ENCODE measurements at regions not wholly inside any gene's neighbourhood (a gene's known extent, or its start where the extent isn't known, plus 50 kb on each side); places are given as distances from the start of the nearest gene placed in this dataset.

DNA sequence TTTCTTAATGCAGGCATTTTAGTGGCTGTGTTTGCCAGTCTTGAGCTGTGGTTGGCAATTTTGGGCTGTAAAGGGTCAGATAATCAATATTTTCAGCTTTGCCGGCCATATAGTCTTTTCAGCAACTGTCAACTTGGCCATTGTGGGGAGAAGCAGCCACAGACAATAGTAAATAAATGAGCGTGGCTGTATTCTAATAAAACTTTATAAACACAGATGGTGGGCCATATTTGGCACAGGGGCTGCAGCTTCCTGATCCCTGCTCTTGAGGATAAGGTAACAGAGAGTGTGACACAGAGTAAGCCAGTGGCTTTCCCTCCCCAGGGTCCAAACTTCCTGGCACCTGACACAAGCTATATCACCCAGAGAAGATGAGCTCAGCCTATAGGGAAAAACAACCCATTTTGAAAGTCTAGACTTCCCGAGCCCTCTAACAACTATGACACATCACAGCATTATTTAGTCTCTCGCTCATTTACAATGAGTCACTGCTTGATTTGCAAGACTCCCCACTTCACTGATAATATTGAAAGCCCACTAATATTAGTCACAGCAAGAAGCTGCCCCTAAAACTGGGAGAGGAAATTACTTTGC is 163.1 kb upstream of the TMPO start:
- DNase-seq (ENCODE audit: low read depth): no peak

DNA sequence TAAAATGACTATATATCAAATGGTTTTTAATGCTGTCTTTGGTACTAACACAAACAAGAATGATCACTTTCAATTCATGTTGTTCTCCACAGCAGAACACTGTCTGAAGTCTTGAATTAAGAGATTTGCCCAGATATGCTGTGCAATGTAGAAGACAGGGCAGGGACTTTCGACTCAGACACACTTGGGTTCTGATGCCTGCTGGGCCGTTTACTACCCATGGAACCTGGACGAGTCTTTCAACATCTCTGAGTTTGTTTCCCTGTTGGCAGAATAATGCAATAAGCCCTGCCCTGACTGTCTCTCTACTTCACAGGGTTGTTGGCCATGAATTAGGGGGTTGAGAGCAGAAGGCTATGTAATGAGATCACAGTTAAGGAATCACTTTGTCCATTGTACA is 162.6 kb upstream of the TMPO start:
- DNase-seq (ENCODE audit: low read depth): no peak

DNA sequence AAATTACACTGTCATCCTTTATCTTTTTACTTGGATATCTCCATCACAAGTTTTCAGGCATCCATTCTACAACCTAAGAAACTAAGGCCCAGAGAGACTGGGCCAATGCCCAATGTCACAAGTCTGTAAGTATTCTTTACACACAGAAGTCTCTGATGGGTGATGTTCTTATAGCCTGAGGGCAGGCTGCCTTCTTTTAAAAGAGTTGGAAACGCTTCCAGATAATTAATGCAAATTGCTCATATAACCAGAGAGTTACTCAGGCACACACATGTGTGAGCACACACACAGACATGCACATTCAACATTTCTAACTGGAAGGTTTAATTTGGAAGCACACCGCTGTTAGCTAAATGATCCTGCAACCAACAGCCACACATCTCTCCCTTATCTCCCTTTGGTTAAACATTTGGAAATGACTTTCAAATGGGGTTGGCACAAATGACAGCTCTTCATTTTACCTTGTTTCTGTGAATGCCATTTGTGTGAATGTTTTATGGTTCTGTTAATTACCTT is 160.8 kb upstream of the TMPO start:
- no peak for DNase-seq (ENCODE audit: low read depth)

DNA sequence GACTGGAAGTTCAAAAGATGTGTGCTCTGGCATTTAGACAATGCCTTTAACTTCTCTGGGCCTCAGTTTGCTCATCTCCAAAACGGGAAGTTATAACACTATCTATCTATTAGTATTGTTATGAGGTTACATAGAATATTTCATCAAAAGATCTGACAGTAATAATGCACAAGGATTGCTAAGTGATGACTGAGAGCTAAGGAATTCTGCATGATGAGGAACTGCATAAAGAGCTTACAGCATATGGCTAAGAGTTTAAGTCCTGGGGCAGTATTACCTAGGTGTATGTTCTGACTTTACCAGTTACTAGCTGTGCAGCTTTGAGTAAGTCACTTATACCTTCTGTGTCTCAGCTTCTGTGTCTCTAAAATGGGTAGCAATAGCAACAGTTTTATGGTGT is 160.1 kb upstream of the TMPO start:
- DNase-seq (ENCODE audit: low read depth): no peak

DNA sequence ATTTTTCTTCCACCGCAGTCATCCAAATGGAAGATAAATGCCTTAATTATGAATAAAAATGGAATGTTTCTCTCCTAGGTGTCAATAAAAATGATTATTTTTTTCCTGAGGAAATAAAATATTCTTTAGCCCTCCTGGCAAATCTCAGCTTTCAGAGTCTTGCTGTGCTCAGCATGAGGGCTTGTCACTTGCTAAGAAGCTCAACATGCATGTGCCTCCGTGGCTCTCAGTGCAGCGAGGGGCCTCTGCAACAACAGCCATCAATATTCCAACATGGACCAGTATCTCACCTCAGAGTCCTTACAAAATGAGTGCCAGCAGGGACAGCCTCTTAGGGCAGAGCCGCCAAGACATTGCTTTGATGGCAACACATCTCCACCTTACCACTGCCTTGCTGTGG is 159.5 kb upstream of the TMPO start:
- no peak for DNase-seq (ENCODE audit: low read depth)

DNA sequence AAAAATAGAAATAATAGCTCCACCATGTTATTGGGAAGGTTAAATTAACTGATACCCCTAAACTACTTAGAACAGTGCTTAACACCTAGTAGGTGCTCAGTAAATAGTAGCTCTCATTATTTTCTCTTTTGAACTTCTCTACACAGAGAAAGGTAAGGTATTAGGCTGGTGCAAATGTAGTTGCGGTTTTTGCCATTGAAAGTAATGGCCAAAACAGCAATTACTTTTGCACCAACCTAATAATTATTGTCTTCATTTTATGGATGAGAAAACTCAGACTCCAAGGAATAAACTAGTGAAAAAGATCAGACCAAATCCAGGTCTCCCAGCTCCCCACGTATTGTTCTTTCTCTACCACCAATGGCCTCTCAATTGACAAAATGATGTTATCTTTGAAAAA is 157.2 kb upstream of the TMPO start:
- no peak for DNase-seq (ENCODE audit: low read depth)

DNA sequence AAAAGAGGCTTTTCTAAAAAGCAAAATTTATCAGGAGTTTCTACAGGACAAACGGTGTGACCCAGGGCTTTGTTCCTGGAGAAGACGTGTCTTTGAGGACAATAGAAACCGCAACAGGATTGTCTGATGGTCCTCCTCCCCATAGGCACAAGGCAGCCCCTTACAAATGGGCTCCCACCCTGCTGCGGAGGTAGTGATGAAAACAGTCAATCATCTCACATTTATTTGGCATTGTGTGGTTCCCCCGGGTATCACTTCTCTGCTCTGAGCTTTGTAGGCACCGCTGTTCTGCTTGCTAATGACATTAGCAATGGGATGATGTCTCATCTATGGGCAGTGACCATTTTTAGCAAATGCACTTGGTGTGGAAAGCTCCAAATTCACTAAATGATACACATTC is 155.5 kb upstream of the TMPO start:
- DNase-seq (ENCODE audit: low read depth): no peak

DNA sequence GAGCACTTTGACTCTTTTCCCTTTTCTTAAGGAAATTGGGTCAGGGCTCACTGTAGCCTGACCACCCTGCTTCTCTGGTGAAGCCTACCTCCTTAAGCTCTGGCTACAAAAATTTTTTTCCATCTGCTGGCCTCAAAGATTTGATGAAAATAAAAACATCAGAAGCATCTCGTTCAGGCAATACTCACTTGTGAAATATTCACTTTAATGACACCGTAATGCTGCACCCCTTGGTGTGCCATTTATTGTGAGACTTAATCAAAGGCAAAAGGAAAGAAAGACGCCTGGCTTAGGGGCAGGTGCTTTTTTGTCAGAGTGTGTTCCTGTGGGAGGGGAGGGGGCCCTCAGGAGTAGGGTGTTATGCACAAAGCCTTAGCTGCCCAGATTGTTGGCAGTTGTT is 155.0 kb upstream of the TMPO start:
- no peak for DNase-seq (ENCODE audit: low read depth)

DNA sequence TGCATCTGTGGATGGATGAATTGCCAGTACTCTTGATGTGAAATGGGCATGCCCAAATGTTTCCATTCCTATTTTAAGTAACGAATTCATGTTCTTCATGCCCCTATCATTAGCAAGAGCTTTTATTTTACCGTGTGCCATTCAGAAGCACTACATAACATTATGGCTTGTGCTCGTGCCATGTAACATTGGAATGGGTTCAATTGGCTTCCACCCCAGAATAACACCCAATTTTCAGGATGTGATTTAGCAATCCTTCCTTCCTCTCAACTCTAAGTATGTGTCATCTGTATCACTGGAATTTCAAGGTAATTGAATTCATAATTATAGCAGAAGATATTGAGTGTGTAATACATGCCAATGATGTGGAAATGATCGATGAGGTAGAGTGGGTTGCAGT is 145.8 kb upstream of the TMPO start:
- DNase-seq (ENCODE audit: low read depth): no peak

DNA sequence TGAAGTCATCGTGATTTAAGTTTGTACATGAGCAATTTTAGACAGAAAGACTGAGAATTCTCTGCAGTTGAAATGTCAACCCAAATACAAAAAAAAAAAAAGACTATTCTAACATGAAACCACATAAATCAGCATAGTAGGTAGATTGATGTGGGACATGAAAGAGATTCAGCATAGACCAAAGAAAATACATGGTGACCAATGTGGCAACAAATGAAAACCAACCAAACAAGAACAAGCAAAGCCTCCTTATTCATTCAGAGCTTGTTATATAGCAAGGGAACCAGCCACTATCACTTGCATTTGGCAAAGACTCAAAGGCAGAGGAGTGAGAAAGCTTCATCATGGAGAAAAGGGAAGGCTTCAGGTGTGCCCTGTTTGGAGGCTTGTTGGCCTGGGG is 144.4 kb upstream of the TMPO start:
- DNase-seq (ENCODE audit: low read depth): no peak

DNA sequence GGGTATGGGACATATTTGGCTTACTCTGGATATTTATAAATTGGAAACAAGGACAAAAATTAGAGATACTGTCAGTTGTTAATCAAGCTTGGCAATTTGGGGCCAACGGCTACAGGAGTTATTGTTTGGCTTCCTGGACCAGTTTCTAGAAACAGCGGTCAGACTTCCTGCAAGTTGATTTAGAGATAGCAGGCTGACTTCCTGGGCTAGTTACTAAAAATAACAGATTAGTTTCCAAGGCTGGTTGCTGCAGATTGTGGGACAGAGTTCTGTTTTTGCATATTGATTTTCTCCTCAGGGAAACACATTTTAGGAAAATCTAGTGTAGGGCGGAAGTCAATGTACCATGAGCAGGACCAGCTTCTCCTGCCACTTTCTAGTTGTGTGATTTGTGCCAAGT is 144.0 kb upstream of the TMPO start:
- DNase-seq (ENCODE audit: low read depth): no peak

DNA sequence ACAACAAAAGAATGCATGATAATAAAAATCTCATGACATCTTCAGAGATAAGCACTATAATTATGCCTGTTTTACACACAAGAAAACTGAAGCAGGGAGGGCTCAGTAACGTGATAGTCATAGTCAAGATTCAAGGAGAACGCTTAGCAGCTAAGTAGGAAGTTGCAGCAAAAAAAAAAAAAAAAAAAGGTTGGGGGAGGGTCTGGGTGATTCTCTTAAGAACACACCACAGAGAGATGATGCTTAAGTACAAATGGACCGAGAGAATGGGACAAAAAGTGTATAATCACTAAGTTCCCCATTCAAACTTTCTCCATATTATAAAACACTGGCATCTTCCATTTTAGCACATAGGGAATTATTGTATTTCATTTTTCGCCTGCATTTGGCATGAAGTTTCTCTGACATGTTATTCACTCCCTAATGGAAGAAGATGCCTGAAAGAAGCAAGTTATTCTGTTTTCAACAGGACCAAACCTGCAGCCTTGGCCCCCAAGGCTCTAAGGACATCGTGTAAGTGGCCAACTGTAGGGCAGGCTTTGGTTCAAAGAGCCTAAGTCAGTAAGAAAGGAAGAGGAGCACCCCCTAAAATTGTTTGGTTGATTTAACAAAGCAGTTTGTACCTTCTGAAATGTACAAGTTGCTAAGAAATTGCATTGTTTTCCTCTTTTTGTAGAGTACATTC is 142.9 kb upstream of the TMPO start:
- DNase-seq (ENCODE audit: low read depth): no peak

DNA sequence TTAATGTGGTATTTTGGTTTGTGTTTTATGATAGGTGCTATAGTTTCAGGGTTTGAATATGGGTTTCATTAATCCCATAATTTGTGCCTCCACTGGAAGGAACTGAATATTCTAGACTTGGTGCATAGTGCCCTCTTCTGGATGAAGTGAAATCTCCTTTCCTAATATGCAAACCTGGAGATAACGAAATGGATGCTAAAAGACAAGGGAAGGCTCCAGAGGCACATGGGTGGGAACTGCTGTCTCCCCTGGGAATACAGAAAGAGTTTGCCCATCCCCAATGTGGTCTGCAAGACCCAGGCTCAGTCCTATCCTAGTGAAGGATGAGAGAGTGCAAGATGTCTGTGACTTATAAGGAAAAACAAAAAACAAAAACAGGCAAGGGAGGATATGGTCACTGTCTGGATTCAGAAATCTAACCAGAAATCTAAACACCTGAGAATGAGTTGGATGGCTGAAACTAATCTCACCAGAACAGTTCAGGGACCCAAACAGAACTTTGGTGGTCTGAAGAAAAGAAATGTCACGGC is 142.3 kb upstream of the TMPO start:
- no peak for DNase-seq (ENCODE audit: low read depth)

DNA sequence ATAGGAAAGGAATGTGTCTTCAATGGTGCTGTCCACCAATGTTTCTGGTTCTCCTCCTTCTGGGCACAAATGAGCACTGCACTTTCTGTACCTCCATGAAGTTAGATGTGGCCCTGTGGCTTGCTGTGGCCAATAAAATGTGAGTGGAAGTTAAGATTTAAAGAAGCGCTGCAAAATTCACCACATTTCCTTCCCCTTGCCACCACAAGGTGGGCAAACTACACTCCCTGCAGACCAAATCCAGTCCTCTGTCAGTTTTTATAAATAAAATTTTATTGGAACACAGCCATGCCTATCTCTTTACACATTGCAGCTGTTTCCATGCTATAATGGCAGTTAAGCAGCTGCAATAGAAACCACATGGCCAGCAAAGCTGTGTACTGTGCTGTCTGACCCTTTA is 141.4 kb upstream of the TMPO start:
- no peak for DNase-seq (ENCODE audit: low read depth)

DNA sequence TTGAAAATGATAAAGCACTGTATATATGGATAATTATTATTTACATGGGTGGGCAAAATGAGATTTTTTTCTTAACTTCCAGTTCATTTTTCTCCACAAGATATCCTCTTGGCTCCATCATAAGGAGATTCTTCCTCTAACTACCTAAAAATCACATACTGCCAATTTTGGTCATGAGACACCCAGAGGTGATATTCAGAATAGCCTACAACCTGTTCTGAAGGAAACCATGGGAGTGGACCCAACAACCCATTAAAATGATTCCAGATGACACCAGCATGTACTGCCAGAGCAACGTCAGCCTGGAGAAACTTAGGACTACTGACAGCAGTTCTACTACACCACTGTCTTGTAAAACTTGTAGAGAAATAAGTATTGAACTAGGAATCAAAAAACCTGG is 136.3 kb upstream of the TMPO start:
- no peak for DNase-seq (ENCODE audit: low read depth)

DNA sequence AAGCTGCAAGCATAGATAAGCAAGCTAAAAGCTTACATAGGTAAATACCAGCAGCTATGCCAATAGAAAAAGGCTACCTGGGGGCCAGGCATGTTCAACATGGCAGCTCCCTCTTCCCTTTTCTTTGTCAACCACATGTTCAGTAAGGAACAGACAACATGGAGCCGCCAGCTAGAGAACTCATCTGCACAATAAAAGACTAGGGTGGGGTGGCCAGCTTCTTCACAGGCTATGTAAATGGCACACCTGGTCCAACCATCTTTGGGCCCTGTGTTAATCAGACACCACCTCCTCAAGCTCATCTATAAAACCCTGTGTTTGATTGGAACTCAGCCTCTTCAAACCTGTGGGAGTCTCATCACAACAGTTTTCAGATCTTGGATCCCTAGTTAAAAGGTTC is 129.7 kb upstream of the TMPO start:
- DNase-seq (ENCODE audit: low read depth): no peak

DNA sequence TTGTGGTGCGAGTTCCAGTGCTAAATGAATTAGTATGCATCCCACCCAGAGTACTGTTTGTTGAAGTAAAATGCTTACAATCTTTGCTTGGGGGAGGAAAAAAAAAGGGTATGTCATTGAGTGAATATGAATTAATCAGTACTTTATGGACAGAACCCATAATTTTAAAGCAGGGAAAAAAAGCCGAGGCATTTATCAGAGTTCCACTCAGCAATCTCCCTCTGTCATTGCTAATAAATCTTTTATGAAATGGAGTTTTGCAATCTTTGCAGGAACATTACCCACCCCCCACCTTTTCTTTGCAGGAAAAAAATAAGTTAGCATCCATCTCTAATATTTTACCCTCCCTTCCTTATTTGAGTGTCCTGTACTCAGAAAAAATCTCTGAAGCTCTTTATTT is 127.9 kb upstream of the TMPO start:
- no peak for DNase-seq (ENCODE audit: low read depth)

DNA sequence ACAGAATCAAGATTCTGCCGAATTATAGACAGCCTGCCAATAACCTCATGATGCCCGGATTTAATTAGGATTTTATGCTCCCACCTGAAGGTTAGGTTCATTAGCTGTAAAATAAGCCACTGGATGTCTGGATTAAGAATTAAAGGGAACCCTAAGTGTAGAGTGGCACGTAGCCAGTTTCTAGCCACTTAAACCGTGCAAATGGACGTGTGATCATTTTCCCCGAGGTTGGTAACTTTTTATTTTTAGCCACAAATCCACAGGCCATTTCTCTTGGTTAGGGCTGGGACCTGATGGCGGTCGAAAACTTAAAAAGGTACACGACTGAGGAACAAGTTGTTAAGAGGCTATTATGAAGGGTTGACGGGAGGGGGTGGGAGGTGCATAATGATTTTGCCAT is 127.3 kb upstream of the TMPO start:
- DNase-seq (ENCODE audit: low read depth): no peak

DNA sequence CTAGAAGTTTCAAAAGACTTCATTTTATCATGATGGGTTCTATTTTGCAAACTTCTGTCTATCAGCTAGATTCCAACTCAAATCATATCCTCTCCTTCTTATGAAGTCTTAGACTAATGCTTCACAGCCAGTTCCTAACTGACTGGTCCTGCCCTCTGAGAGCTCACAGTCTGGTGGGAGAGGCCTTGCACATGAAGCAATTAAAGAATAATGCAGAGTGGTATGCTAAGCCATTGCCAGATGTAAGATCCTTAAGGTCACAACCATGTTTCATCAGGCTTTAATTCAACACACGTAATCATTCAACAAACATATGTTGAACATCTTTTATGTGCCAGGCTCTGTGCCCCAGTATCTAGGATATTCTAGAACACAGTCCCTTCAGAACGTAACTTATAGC is 125.8 kb upstream of the TMPO start:
- DNase-seq (ENCODE audit: low read depth): no peak

DNA sequence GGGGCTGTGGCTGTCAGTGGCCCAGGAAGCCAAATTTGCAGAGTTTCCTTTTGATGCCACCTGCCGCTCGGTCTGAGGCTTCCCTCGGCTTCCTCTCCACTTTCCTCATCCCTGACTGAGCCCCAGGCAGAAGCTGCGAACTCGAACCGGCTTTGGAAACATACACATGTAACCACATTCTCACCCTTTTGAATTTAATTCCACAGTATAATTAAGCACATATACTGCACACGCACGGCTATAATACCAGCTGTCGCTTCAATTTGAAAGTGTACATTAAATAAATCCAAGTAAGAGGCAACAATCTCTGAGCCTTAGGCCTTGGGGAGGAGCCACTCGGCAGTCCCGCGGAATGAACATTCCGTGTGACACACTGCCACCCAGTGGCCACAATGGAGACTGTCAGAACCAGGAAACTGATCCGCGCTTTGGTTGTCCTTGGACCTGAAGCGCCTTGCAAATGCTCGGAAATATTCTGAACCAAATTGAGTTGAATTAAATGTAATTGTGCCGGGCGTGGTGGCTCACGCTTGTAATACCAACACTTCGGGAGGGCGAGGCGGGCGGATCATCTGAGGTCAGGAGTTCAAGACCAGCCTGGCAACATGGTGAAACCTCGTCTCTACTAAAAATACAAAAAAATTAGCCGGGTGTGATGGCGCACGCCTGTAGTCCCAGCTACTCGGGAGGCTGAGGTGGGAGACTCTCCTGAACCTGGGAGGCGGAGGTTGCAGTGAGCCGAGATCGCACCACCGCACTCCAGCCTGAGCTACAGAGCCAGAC is 117.9 kb upstream of the TMPO start:
- DNase-seq (ENCODE audit: low read depth): peak; percentile 63

DNA sequence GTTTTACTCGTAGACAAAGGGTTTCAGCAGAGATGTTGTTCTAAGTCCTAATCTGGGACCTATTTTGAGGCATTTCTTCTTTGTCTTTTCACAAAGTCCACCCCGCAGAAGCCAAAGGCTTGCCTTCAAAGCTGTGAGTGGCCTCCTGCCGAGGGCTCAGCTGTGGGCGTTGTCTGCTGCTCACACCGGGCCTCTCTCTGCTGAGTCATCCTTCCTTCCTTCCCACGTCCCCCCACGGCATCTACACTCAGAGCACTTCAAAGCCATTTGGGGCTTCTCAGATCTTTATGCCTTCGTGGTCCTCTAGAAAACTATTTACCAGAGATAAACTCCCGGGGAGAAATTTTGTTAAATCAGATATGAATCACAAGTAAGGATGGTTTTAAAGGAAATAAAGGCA is 115.9 kb upstream of the TMPO start:
- peak; percentile 60 for DNase-seq (ENCODE audit: low read depth)

DNA sequence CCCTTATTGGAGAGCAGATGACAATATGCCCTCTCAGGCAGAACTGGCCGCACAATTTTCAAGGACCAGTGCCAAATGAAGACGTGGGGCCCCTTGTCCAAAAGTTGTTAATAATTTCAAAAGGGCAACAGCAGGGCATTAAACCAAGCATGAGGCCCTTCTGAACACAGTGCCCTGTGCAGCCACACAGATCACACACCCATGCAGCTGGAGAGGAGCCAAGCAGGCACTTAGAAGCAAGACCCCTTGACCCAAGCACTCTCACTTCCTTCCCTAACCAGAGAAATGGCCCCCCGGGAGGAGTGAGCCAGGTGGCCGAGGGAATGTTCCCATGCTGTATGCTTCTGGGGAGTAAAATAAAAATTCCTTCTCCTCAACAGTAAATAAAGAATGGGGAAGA is 114.0 kb upstream of the TMPO start:
- no peak for DNase-seq (ENCODE audit: low read depth)

DNA sequence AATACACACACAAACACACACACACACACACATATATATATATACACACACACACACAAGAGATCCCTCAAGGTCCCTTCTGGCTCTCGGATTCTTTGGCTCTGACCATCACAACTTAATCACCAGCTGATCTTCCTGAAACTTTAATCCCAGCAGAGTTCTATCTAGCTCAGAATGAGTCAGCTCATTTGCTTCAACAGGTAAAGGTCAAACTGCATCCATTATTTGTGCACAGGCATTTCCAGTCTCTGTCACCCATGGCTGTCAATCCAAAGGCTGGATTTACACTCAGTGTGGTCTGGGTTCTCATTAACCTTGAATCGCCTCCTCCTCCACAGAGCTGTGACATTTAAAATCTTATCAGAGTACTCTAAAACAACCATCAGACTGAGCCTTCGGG is 113.3 kb upstream of the TMPO start:
- no peak for DNase-seq (ENCODE audit: low read depth)
